GM19324 (cell line): ENCODE measurements at regions not wholly inside any gene's neighbourhood (a gene's known extent, or its start where the extent isn't known, plus 50 kb on each side); places are given as distances from the start of the nearest gene placed in this dataset.

ENCODE experiments used
- ATAC-seq: cut with Tn5 transposase; IDR thresholded peaks from one replicate; pipeline ENCODE4 v1.9.1; 2021; ENCODE audit warnings: mild to moderate bottlenecking, moderate library complexity; ENCODE audit not compliant: unreplicated experiment, low FRiP score

- no peak for ATAC-seq
These were observed 206.7 kb upstream of the POU3F1 start for GRCh38 chr1:38253314-38253713.

DNA sequence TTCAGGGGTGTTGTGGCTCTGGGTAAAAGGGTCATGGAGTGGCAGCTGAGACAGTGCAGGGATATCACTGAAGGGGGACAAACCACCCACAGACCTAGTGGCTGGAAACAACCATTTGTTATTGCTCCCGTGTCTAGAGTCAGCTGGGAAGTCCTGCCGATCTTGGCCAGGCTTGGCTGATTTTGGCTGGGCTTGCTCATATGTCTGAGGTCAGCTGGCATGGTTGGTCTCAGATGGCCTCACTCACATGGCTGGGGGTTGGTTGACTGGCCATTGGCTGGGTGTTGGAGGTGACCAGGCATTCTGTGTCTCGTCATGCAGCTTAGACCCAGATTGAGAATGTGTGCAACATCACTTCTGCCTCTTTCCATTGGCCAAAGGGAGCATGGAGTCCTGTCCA, 203.8 kb upstream of the POU3F1 start:
- no peak for ATAC-seq

- ATAC-seq = no peak
These were observed 202.4 kb upstream of the POU3F1 start for GRCh38 chr1:38249001-38249400.

- ATAC-seq = no peak
These were observed 200.7 kb upstream of the POU3F1 start for GRCh38 chr1:38246955-38247952.

GRCh38 chr1:38244218-38244845, 197.7 kb upstream of the POU3F1 start:
- ATAC-seq = no peak

- no peak for ATAC-seq
These were observed 196.5 kb upstream of the POU3F1 start for GRCh38 chr1:38243106-38243505.

GRCh38 chr1:38242506-38242905, 195.9 kb upstream of the POU3F1 start:
- no peak for ATAC-seq

GRCh38 chr1:38241594-38242334, 195.2 kb upstream of the POU3F1 start:
- ATAC-seq = no peak

- no peak for ATAC-seq
These were observed 194.0 kb upstream of the POU3F1 start for GRCh38 chr1:38240618-38241017.

GRCh38 chr1:38239258-38239835, 192.8 kb upstream of the POU3F1 start:
- no peak for ATAC-seq

GRCh38 chr1:38238294-38238693, 191.7 kb upstream of the POU3F1 start:
- ATAC-seq = no peak

- no peak for ATAC-seq
These were observed 189.1 kb upstream of the POU3F1 start for GRCh38 chr1:38235705-38236104.

DNA sequence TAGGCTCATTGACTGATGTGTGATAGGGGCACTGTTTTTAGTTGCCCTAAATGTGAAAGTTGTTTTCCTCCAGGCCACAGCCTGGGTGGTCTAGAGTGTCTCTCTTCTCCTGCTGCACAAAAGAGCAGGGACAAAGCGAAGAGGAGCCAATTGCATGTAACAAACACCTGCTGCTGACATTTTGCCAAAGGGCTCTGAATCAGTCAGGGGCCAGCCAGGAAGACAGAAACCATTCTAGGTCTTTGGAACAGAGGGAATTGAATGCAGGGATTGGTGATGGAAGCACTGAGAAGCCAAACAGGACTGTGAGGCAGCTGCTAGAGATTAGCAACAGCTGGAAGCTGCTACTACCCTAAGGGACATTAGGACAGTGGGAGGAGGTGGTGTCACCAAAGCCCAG, 185.3 kb upstream of the POU3F1 start:
- ATAC-seq = no peak

DNA sequence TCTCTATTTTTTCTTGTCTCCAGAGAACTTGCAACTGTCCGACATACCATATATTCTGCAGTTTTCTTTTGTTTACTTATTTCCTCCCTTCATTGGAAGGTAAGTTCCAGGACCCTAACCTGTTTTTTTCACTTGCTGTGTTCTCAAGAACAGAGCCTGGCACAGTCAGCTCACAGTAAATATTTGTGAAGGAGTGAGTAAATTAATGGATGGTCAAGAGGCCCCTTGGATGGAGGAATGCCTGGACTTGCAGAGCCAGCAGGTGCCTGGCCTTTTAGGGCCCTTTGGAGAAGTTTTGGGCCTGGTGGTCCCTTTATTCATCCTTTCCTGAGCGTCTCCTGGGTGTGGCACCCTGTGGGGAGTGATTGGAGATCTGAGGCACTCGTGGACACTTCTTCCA, 182.1 kb upstream of the POU3F1 start:
- no peak for ATAC-seq

DNA sequence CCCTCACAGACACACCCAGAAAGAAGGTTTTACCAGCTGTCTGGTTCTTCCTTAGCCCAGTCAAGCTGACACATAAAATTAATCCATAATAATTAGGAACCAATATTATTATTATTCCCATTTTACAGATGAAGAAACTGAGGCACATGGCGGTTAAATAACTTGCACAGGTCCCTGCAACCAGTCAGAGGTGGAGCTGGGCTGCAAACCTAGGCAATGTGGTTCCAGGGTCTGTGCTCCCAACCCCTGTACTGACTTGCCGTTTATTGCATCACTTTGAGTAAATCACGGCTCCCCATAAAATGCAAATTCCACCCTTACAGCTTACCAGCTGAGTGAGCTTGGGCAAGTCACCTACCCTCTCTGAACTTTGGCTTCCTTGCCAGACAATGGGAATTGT, 179.2 kb upstream of the POU3F1 start:
- no peak for ATAC-seq

DNA sequence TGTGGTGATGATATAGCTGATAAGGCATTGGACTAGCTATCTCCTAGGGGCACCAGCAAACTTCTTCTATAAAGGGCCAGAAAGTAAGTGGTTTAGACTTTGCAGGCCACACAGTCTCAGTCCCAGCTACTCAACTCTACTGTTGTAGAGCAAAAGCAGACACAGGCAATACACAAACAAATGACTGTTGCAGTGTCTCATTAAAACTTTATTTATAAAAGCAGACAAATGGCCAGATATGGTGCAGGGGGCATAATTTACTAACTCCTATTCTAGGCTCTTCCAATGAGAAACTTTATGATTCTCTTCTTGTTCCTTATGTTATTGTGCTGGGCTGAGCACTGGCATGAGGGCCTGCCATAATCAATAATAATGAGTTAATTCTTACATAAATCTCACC, 176.8 kb upstream of the POU3F1 start:
- no peak for ATAC-seq

DNA sequence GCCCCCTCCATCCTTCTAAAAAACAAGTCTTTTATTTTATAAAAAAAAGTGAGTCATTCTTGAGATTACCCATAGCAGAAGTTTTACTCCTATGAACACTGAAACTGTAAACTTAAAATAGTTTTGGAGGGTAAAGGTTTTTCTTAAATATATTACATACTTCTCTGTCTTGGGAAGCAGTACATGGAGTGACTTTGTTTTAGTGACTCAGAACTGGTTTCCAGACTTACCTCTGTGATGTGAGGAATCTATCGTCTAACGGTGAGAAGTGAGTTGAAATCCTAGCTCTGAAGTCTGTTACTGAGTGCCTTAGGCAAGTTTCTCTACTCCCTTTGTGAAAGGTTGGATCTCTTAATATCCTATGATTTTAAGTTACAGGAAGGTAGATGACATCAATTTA, 176.3 kb upstream of the POU3F1 start:
- ATAC-seq = no peak

DNA sequence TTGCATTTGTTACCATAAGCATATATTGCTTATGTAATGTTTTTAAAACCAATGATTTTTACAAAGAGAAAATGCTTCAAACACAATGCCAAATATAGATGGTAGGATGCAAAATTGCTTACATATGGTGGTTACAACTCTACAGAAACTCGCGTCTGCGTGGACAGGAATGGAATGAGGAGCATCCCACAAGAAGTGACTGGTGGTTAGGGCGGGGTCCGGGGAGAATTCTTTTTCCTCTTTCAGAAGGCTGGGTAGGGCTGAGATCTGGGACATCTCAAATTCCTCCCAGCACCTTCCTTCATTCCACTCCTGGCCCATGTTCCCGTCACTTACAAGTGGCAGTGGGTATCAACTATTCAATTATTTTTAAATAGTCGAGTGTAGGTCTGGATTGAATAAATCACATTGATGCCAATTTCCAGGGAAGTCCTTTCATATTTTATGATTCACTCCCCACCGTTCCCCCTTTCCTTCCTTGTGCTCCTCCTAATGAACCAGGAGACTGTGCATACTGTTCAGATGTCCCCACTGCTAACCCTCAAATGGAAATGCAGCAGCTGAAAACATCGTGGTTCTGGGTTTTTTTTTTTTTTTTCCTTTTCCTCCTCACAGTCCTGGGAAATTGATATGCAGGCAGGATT, 174.5 kb upstream of the POU3F1 start:
- no peak for ATAC-seq

GRCh38 chr1:38217316-38217715, 170.7 kb upstream of the POU3F1 start:
- ATAC-seq = no peak
